HepG2 (cell line): ENCODE measurements at regions not wholly inside any gene's neighbourhood (a gene's known extent, or its start where the extent isn't known, plus 50 kb on each side); places are given as distances from the start of the nearest gene placed in this dataset.

Source experiments
- PHF8 ChIP-seq: sonication (generic); formaldehyde crosslinking; IDR thresholded peaks from 2 replicates; pipeline ENCODE4 v1.5.0; 2020; ENCODE audit warnings: missing genetic modification reagents
- POLR2AphosphoS5 ChIP-seq: IDR thresholded peaks from 2 replicates; pipeline ENCODE4 v1.6.1; 2012; ENCODE audit warnings: low read depth, low read length
- ZNF331 ChIP-seq: sonication (generic); formaldehyde crosslinking; IDR thresholded peaks from 2 replicates; pipeline ENCODE4 v1.4.0; 2020; ENCODE audit warnings: missing genetic modification reagents

GRCh38 chr3:187852842-187853730, 107.8 kb upstream of the BCL6 start:
- no peak for TF ChIP-seq ZNF331 (CRISPR knock-in tag)
- TF ChIP-seq POLR2AphosphoS5 = no peak
- no peak for TF ChIP-seq PHF8 (CRISPR knock-in tag)
